ENCODE measurements at regions not wholly inside any gene's neighbourhood (a gene's known extent, or its start where the extent isn't known, plus 50 kb on each side); places are given as distances from the start of the nearest gene placed in this dataset.

GRCh38 chr5:67416986-67417385 lies 220.4 kb upstream of the CD180 start:
- Histone ChIP-seq H2BK5ac (ENCODE audit: low read length) (no peak overlapping the region), H2BK120ac (ENCODE audit: low read depth, low read length) (no peak overlapping the region), H3K9ac (ENCODE audit: low read depth, low read length, poor library complexity) (no peak overlapping the region), H2AK5ac (ENCODE audit: low read depth, low read length) (no peak overlapping the region), H3K27ac (replicated peaks; ENCODE audit: low read length) (no peak overlapping the region), H3K79me1 (ENCODE audit: low read depth, low read length) (no peaks in the 10 kb centered on the region), H2BK12ac (ENCODE audit: low read length) (no peak overlapping the region), H3K23ac (ENCODE audit: low read depth, low read length, poor library complexity) (no peak overlapping the region), H3K4me1 (ENCODE audit: control insufficient read depth in 2 of 2, insufficient read depth in 1 of 2, low read depth in 1 of 2, low read length in 2 of 2) (peaks cover 7 to 24% of the 10 kb centered on the region in 2 donors), H4K91ac (ENCODE audit: low read depth, low read length, poor library complexity) (no peak overlapping the region), H2BK15ac (ENCODE audit: low read length) (no peak overlapping the region), H3K4ac (ENCODE audit: low read length) (no peak overlapping the region), H3K14ac (ENCODE audit: low read length) (no peak overlapping the region), H3K36me3 (replicated peaks in 1 of 2; ENCODE audit: control insufficient read depth in 2 of 2, insufficient read depth in 2 of 2, low read length in 2 of 2) (no peaks in the 10 kb centered on the region), H3K27me3 (ENCODE audit: control insufficient read depth in 3 of 3, insufficient read depth in 3 of 3, low read depth in 1 of 3, low read length in 3 of 3) (no peaks in the 10 kb centered on the region), H3K4me3 (ENCODE audit: low read length in 2 of 2) (no peak overlapping the region), H4K8ac (ENCODE audit: low read depth, low read length) (no peak overlapping the region), H3K4me2 (ENCODE audit: insufficient read depth, low read length, poor library complexity, severe bottlenecking) (no peak overlapping the region), H2AFZ (ENCODE audit: low read length) (peak overlapping the region; percentile 17), H3K9me3 (replicated peaks in 1 of 2; ENCODE audit: control insufficient read depth in 2 of 2, insufficient read depth in 1 of 2, low read depth in 1 of 2, low read length in 2 of 2) (peaks cover 0 to 2% of the 10 kb centered on the region in 2 donors), H3K18ac (ENCODE audit: low read length) (no peak overlapping the region)
- WGBS, 2 donors (ENCODE audit: extremely low coverage in 2 of 2, insufficient read length in 2 of 2, insufficient replicate concordance in 1 of 2): no CpG with 5 or more reads among the region's 2 CpGs
- DNase-seq (ENCODE audit: low spot score): no peak

- Histone ChIP-seq H2BK120ac (ENCODE audit: low read depth, low read length) (no peak overlapping the region), H2AFZ (ENCODE audit: low read length) (no peak overlapping the region), H3K23ac (ENCODE audit: low read depth, low read length, poor library complexity) (no peak overlapping the region), H4K91ac (ENCODE audit: low read depth, low read length, poor library complexity) (no peak overlapping the region), H3K4me3 (ENCODE audit: low read length in 2 of 2) (no peak overlapping the region), H2BK15ac (ENCODE audit: low read length) (no peak overlapping the region), H3K18ac (ENCODE audit: low read length) (no peak overlapping the region), H3K9me3 (replicated peaks in 1 of 2; ENCODE audit: control insufficient read depth in 2 of 2, insufficient read depth in 1 of 2, low read depth in 1 of 2, low read length in 2 of 2) (peaks cover 0 to 2% of the 10 kb centered on the region in 2 donors), H2BK5ac (ENCODE audit: low read length) (no peak overlapping the region), H3K4ac (ENCODE audit: low read length) (no peak overlapping the region), H3K27me3 (ENCODE audit: control insufficient read depth in 3 of 3, insufficient read depth in 3 of 3, low read depth in 1 of 3, low read length in 3 of 3) (no peaks in the 10 kb centered on the region), H3K79me1 (ENCODE audit: low read depth, low read length) (no peaks in the 10 kb centered on the region), H3K9ac (ENCODE audit: low read depth, low read length, poor library complexity) (no peak overlapping the region), H3K4me2 (ENCODE audit: insufficient read depth, low read length, poor library complexity, severe bottlenecking) (no peak overlapping the region), H4K8ac (ENCODE audit: low read depth, low read length) (no peak overlapping the region), H3K27ac (replicated peaks; ENCODE audit: low read length) (no peak overlapping the region), H2AK5ac (ENCODE audit: low read depth, low read length) (no peak overlapping the region), H3K14ac (ENCODE audit: low read length) (no peak overlapping the region), H3K4me1 (ENCODE audit: control insufficient read depth in 2 of 2, insufficient read depth in 1 of 2, low read depth in 1 of 2, low read length in 2 of 2) (peaks cover 7 to 28% of the 10 kb centered on the region in 2 donors), H3K36me3 (replicated peaks in 1 of 2; ENCODE audit: control insufficient read depth in 2 of 2, insufficient read depth in 2 of 2, low read length in 2 of 2) (no peaks in the 10 kb centered on the region), H2BK12ac (ENCODE audit: low read length) (no peak overlapping the region)
- no CpG with 5 or more reads among the region's 1 CpG for WGBS, 2 donors (ENCODE audit: extremely low coverage in 2 of 2, insufficient read length in 2 of 2, insufficient replicate concordance in 1 of 2)
- peak; percentile 31 for DNase-seq (ENCODE audit: low spot score)
Measured at GRCh38 chr5:67416133-67416937, 219.7 kb upstream of the CD180 start.

DNA sequence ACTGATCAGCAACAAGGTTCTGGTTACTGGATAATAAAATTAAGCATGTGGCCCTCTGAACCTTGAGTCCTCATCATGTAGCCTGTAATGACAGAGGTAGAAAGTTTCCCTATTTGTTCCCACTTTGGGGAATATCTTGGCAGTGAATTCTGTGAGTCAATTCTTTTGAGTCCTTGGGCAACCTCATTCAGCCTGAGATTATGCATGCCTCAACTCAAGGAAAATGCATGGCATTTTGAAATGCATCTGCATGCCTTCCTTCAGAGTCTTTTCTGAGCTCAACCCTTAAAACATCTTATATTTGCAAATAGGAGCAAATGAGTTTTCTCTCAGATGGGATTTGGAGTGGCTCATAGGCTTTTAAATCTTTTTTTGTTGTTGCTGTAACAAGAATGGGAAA lies 218.1 kb upstream of the CD180 start:
- Histone ChIP-seq H2AFZ (ENCODE audit: low read length) (no peak overlapping the region), H3K4me1 (ENCODE audit: control insufficient read depth in 2 of 2, insufficient read depth in 1 of 2, low read depth in 1 of 2, low read length in 2 of 2) (peaks cover 7 to 29% of the 10 kb centered on the region in 2 donors), H3K23ac (ENCODE audit: low read depth, low read length, poor library complexity) (no peak overlapping the region), H3K27me3 (ENCODE audit: control insufficient read depth in 3 of 3, insufficient read depth in 3 of 3, low read depth in 1 of 3, low read length in 3 of 3) (no peaks in the 10 kb centered on the region), H2BK15ac (ENCODE audit: low read length) (no peak overlapping the region), H3K36me3 (replicated peaks in 1 of 2; ENCODE audit: control insufficient read depth in 2 of 2, insufficient read depth in 2 of 2, low read length in 2 of 2) (no peaks in the 10 kb centered on the region), H2BK5ac (ENCODE audit: low read length) (no peak overlapping the region), H2BK12ac (ENCODE audit: low read length) (no peak overlapping the region), H3K79me1 (ENCODE audit: low read depth, low read length) (no peaks in the 10 kb centered on the region), H3K4ac (ENCODE audit: low read length) (no peak overlapping the region), H3K4me2 (ENCODE audit: insufficient read depth, low read length, poor library complexity, severe bottlenecking) (no peak overlapping the region), H3K4me3 (ENCODE audit: low read length in 2 of 2) (no peak overlapping the region), H3K14ac (ENCODE audit: low read length) (no peak overlapping the region), H2BK120ac (ENCODE audit: low read depth, low read length) (no peak overlapping the region), H3K9me3 (replicated peaks in 1 of 2; ENCODE audit: control insufficient read depth in 2 of 2, insufficient read depth in 1 of 2, low read depth in 1 of 2, low read length in 2 of 2) (peaks cover 0 to 2% of the 10 kb centered on the region in 2 donors), H4K8ac (ENCODE audit: low read depth, low read length) (no peak overlapping the region), H2AK5ac (ENCODE audit: low read depth, low read length) (no peak overlapping the region), H3K9ac (ENCODE audit: low read depth, low read length, poor library complexity) (no peak overlapping the region), H4K91ac (ENCODE audit: low read depth, low read length, poor library complexity) (no peak overlapping the region), H3K27ac (replicated peaks; ENCODE audit: low read length) (no peak overlapping the region), H3K18ac (ENCODE audit: low read length) (no peak overlapping the region)
- no peak for DNase-seq (ENCODE audit: low spot score)

- Histone ChIP-seq H3K79me1 (ENCODE audit: low read depth, low read length) (no peaks in the 10 kb centered on the region), H2AFZ (ENCODE audit: low read length) (no peak overlapping the region), H3K9me3 (replicated peaks in 1 of 2; ENCODE audit: control insufficient read depth in 2 of 2, insufficient read depth in 1 of 2, low read depth in 1 of 2, low read length in 2 of 2) (peaks cover 0 to 2% of the 10 kb centered on the region in 2 donors), H3K36me3 (replicated peaks in 1 of 2; ENCODE audit: control insufficient read depth in 2 of 2, insufficient read depth in 2 of 2, low read length in 2 of 2) (no peaks in the 10 kb centered on the region), H2BK5ac (ENCODE audit: low read length) (no peak overlapping the region), H3K23ac (ENCODE audit: low read depth, low read length, poor library complexity) (no peak overlapping the region), H3K4ac (ENCODE audit: low read length) (no peak overlapping the region), H2BK12ac (ENCODE audit: low read length) (no peak overlapping the region), H3K14ac (ENCODE audit: low read length) (no peak overlapping the region), H3K4me2 (ENCODE audit: insufficient read depth, low read length, poor library complexity, severe bottlenecking) (no peak overlapping the region), H3K4me3 (ENCODE audit: low read length in 2 of 2) (no peak overlapping the region), H3K9ac (ENCODE audit: low read depth, low read length, poor library complexity) (no peak overlapping the region), H2AK5ac (ENCODE audit: low read depth, low read length) (no peak overlapping the region), H4K8ac (ENCODE audit: low read depth, low read length) (no peak overlapping the region), H3K27ac (replicated peaks; ENCODE audit: low read length) (no peak overlapping the region), H3K27me3 (ENCODE audit: control insufficient read depth in 3 of 3, insufficient read depth in 3 of 3, low read depth in 1 of 3, low read length in 3 of 3) (no peaks in the 10 kb centered on the region), H3K4me1 (ENCODE audit: control insufficient read depth in 2 of 2, insufficient read depth in 1 of 2, low read depth in 1 of 2, low read length in 2 of 2) (peaks cover 7 to 29% of the 10 kb centered on the region in 2 donors), H3K18ac (ENCODE audit: low read length) (no peak overlapping the region), H2BK120ac (ENCODE audit: low read depth, low read length) (no peak overlapping the region), H2BK15ac (ENCODE audit: low read length) (no peak overlapping the region), H4K91ac (ENCODE audit: low read depth, low read length, poor library complexity) (no peak overlapping the region)
- DNase-seq (ENCODE audit: low spot score): no peak
- no CpG with 5 or more reads among the region's 3 CpGs for WGBS, 2 donors (ENCODE audit: extremely low coverage in 2 of 2, insufficient read length in 2 of 2, insufficient replicate concordance in 1 of 2)
Measured at GRCh38 chr5:67413721-67414120, 217.1 kb upstream of the CD180 start.
